Umbilical cord (tissue), 1 donor: ENCODE measurements at regions not wholly inside any gene's neighbourhood (a gene's known extent, or its start where the extent isn't known, plus 50 kb on each side); places are given as distances from the start of the nearest gene placed in this dataset.
A peak's percentile ranks its signal among the peaks of the same experiment; 100 is the strongest.

Experiments
- DNase-seq: peaks from one replicate; pipeline ENCODE4 v3.0.0-alpha.2; 2015; ENCODE audit warnings: low spot score

- DNase-seq = no peak
These were observed 171.1 kb upstream of the PPARGC1A start for GRCh38 chr4:24060932-24061331.

GRCh38 chr4:24059839-24060238 lies 170.0 kb upstream of the PPARGC1A start:
- DNase-seq = no peak

DNA sequence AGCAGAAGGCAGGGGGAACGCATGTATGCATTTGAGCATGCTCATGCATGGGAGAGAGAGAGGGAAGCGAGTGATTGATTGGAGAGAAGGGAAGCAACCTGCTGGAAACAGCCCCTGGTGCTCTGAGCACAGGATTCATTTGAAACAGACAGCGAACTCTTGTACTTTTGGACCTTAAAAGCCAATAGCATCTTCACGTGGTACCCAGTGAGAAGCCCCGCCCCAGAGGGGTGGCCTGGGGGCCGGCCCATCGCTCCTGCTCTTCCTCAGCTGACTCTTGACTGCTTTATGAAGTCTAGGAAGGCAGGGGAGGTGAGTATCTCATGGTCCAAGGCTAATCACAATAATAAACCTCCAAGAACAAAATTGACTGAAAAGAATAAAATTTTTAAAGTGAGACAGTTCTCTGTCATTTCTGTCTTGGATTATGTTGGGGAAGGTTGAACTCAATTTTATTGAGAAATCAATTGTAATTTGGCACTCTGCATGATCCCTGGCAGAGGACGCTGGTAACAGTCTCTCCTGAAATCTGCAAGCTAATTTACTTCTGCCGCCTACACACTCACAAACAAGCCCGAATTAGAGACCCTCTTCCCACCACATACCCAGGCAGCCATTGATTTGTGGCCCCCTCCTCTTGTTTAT lies 168.2 kb upstream of the PPARGC1A start:
- DNase-seq = no peak

DNA sequence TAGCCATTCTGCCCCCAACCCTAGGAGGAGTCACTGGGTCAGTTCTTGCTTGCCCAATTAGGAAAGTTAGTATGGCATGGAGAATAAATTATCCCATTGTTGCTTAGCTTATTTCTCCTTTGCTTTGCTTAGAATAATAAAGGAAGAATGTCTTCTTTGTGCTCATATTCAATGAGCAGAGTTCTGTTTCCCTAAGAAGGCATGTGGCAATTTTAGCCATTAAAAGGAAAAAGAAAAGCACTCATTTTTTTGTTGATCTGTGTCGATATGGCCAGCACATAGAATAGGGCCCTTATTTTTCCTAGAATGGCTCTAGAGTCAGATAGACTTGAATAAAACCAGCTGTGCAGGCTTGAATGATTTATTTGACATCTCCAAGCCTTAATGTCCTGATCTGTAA lies 166.4 kb upstream of the PPARGC1A start:
- no peak for DNase-seq

DNA sequence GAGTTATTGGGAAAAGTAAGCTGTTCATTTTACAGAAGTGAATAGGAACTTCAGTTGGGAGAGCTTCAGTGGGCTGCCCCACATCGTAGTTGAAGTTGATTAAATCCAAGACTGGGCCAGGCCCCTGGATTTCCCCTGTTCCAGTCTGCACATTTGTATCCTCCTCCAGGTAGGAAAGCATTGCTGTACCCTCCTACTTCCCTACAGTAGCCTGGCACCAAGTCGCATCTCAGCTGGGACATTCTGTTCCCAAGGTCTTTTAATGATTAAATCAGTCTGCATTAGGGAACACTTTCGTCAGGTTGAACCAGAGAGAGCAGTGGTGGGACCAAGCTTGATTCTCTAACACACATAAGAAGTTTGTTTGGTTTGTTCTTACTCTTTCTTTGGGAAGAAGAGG lies 165.8 kb upstream of the PPARGC1A start:
- no peak for DNase-seq

DNA sequence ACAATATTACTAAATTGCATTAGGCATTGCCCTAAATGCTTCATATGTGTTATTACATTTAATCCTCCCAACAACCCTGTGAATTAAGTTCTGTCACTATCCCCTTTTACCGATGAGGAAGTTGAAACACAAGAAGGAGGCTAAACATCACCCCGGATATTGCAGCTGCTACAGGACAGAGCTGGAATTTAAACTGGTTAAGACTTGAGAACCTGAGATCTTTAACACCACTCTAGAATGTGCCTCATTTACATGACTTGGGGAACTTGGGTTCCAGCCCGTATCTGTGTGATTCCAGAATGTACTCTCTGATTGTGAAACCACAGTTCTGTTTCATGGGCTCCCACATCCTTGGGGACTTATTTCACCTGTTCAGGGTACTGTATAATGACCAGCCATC lies 165.1 kb upstream of the PPARGC1A start:
- DNase-seq = no peak

DNA sequence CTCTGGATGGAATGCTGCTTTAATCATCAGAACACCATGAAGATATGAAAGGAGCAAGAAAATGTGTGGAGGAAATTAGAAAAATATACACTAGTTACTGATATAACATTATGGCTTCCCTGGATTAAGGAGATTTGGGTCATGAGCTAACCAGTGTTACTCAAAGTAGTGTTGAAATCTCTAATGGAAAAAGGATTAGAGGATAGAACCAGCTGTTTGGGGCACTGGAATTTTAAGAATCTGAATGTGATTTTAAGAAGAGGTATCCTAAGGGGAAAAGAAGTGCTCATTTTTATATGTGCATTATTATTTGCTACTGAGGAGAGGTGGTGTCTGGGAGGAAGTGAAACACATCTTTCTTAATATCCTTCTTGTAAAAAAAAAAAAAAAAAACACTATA lies 164.1 kb upstream of the PPARGC1A start:
- DNase-seq = peak; percentile 18

DNA sequence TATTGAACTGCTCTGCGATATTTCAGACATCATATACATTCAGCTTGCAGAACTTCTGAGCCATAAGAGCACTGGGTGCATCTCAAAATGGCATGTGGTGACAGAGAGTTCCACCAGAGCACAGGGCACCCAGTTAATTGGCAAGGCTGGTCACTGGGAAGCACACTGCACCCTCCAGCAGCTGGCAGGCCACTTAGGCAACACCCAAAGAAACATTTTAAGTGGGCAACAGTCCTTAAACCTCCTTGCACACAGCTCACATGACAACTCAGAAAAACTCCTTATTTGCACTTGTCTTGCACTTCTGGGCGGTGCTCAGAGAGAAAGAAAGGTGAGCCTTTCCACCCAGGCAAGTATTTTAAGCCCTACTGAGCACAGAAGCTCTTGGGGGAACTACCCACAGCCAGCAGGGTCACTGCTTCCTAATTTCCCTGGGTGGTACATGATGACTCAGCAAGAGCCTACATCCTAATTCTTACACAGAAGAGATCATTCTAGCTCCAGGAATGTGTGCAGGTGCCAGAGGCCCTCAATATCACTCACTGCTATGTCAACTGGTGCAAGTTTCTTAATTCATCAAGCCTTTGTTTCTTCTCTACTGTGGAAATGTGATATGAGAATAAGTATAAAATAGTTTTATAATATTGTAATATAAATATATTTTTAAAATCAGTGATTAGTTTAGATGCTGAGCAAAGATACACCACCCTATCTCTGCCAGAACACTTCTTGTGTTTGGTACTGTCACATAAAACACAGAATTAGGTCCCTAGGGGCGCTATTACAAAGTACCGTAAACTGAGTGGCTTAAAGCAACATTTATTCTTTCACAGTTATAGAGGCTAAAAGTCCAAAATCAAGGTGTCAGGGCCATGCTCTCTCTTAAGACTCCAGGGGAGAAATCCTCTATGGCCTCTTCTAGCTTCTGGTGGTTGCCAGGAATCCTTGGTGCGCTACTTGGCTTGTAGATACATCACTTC lies 155.1 kb upstream of the PPARGC1A start:
- DNase-seq = no peak

GRCh38 chr4:24042094-24042493 lies 152.2 kb upstream of the PPARGC1A start:
- peak; percentile 85 for DNase-seq

DNA sequence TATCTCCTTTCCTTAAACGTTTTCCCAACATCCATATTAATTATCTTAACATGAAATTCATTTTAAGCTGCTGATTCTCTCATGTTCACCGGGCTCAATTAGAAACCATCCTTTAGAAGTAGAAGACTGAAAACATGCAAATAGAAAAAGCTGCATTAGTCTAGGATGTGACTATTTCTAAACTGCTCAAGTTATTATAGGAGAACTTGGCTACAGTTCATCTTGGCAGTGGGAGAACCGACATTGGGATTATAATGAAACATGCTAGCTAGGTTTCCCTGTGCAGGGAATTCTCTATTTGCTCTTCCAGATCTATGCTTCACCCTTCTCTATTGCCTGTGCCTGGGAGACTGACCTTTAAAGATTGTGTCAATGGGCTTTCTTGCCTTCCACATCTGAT lies 151.0 kb upstream of the PPARGC1A start:
- DNase-seq = peak; percentile 33

GRCh38 chr4:24033626-24034025 lies 143.8 kb upstream of the PPARGC1A start:
- no peak for DNase-seq

GRCh38 chr4:24032371-24032989 lies 142.6 kb upstream of the PPARGC1A start:
- DNase-seq = no peak

- peak; percentile 26 for DNase-seq
These were observed 136.7 kb upstream of the PPARGC1A start for GRCh38 chr4:24026596-24026995.

DNA sequence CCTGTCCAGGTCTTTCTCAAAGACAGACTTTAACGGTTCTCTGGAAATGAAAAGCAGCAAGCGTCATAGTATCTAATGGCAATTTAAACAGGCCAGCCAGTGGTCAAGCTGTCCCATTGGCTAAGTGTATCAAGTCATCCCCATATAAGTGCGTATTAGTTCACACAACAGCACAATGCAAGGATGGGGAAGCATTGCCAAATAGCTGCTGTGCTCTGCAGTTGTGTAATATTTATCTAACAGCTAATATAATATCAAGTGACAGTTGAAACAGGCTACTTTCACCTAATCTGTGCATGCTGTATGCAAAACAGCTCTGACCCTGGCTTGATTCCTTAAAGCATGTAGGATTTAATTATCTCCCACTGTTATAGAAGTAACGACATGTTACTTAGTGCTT lies 134.8 kb upstream of the PPARGC1A start:
- peak; percentile 32 for DNase-seq

DNA sequence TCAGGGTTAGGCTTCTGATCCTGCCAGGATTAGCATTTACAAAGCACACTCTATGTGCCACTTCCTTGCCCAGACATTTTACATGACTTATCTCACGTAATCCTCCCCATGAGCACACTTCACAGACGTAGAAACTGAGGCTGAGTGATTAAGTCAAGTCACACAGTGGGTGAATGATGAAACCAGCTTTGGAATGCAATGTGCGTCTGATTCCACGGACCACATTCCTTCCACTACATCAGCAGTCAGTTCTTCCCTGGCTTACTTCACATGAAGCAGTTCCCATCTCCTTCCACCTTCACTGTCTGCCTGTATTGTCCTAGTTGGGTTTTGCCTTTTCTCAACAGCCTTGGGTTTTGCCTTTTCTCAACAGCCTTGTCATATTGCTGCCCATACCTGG lies 134.3 kb upstream of the PPARGC1A start:
- DNase-seq = peak; percentile 11

DNA sequence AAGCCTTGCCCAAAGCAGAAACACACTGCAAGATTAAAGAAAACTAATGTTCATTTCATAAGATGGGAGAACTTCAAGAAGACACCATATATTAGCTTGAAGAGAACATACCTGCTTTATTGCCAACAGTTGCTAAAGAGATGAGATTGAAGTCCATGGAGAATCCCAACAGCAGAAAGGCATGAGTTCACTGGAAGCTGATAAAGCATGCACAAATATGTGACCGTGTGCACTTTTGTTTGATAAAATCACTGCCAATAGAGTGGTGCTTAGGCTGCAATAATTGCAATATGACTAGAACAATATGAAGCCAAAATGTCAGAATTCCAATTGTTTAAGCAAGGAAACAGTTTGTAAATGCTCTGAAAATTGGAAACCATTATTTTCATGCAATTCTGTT lies 125.9 kb upstream of the PPARGC1A start:
- DNase-seq = no peak

DNA sequence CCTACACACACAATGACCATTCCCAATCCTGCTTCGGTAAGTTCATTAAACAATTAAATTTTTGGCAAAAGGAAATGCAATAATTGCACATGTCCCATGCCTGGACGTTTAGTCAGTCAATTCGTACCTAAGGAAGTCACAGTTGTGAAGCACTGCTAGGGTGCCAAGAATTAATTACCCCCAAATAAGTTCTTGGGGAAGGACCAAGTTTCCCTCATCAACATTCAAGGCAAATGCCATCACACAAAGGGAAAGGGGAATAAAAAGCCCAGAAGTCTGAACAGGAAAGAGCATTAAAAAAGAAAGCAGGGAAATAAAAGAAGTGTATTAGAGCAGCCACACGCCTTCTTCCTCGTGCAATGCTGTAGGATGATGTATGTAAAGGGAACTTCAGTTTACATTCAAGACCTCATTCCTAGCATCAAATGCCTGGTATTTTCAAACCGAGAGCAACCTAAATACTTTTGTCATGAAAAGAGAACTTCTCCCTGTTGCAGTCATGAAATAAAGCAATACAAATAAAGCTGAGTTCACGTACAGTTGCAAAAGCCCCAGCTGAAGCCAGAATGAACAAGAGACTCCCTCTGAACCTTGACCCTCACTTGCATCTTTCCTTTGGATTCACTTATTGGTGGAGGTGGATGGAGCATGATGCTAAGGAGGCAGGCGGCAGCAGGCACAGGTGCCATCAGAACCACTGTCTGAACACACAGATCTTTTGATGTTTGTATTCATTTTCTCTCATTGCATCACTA lies 124.0 kb upstream of the PPARGC1A start:
- no peak for DNase-seq

DNA sequence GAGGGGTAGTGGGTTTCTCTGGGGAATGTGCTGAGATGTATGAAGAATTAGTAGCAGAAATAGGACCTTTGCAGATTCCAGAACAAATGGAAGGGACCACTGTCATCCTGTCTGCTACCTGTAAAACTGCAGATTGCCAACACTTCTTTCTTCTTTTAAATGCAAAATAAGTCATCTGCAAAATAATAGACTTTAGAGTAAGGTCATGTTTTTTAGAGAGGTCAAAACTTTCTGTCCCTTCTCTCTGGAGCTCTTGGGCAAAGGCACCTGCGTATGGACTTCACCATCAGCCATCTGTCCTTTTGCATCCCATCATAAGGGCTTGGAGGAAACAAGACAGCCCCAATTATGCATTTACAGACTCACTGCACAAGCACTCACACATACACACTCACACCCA lies 121.1 kb upstream of the PPARGC1A start:
- no peak for DNase-seq

GRCh38 chr4:24010573-24010972 lies 120.7 kb upstream of the PPARGC1A start:
- DNase-seq = no peak

DNA sequence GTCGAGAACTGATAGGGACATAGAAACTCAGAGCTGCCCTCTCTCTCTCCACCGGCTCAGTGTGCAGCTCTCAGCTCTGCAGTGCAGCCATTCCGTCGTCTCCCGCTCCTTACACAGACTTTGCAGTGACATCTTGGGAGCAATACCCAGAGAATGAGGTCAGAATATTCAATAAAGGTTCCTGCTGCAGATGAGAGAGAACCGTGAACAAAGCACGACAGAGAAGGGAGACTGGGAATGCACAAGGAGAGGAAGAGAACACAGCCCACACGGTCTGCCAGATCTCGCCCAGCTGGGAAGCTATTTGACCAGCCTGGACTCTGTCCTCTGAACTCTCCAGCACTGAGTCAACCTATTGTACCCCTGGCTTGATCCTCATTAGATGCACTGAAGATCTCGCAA lies 118.0 kb upstream of the PPARGC1A start:
- no peak for DNase-seq

DNA sequence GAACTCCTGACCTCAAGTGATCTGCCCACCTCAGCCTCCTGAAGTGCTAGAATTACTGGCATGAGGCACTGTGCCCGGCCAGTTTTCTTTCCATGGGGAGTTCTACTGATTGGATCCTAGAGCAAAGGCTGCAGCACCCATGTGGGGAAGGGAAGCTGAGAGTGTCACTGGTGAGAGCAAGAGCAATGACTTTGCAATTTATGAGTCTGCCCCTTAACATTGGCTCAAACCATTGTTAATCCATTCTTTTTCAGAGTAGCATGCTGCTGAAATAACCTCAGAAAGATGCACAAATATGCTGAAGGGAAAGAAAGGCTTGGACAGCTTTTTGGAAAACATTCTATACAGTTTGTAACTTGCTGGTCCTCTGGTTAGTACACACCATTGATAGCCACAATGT lies 116.4 kb upstream of the PPARGC1A start:
- DNase-seq = no peak

- DNase-seq = no peak
These were observed 114.1 kb upstream of the PPARGC1A start for GRCh38 chr4:24003926-24004325.
